Stomach (tissue), 4 donors: ENCODE measurements at regions not wholly inside any gene's neighbourhood (a gene's known extent, or its start where the extent isn't known, plus 50 kb on each side); places are given as distances from the start of the nearest gene placed in this dataset.

Source experiments
- CTCF ChIP-seq, 7 experiments: fragments of 450-650 bp in 4 of 7; fragments of 200-600 bp in 3 of 7; sonication (generic) in 3 of 7; IDR thresholded peaks; one replicate each; pipeline ENCODE4 v1.5.1; 2016 to 2019; ENCODE audit warnings: antibody characterized with exemption in 7 of 7, control low read depth in 2 of 7, mild to moderate bottlenecking in 1 of 7
- POLR2A ChIP-seq, 4 donors: fragments of 450-650 bp; IDR thresholded peaks; one replicate each; pipeline ENCODE4 v1.6.1; 2016; ENCODE audit warnings: antibody characterized with exemption in 4 of 4, control low read depth in 2 of 4, mild to moderate bottlenecking in 1 of 4, moderate library complexity in 1 of 4

DNA sequence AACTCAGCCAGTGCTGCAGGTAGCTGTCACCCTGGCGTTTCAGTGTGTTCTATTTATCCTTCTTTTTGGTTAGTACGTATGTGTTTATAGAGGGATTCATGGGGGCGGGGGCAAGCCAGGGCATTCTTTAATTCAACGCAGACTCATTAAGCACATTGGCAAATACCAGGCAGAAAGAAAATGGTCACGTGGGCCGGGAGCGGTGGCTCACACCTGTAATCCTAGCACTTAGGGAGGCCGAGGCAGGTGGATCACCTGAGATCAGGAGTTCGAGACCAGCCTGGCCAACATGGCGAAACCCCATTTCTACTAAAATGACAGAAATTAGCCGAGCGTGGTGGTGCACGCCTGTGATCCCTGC lies 69.1 kb downstream of the HAPSTR1 start:
- TF ChIP-seq CTCF (IDR thresholded peaks at IDR 0.05) (no peak), POLR2A (IDR thresholded peaks at IDR 0.05) (no peak)
